ENCODE measurements at regions not wholly inside any gene's neighbourhood (a gene's known extent, or its start where the extent isn't known, plus 50 kb on each side); places are given as distances from the start of the nearest gene placed in this dataset.

GRCh38 chr18:42159146-42159545 is 204.1 kb downstream of the PIK3C3 start:
- intact Hi-C loops (cut with micrococcal nuclease; ENCODE audit: unreplicated experiment) = no loop called here
- DNase-seq = no peak
- TF ChIP-seq EZH2 (IDR thresholded peaks at IDR 0.05; ENCODE audit: low read depth) = no peak
- TF ChIP-seq CTCF (conservative IDR thresholded peaks at IDR 0.05) = no peak
- no peak overlapping the region for H2AFZ ChIP-seq
- CTCF ChIA-PET = no interaction called here
- H3F3A ChIP-seq (ENCODE audit: insufficient read depth, low read depth) = no peaks in the 10 kb centered on the region
- H3K4me1 ChIP-seq (replicated peaks; ENCODE audit: insufficient read depth) = no peaks in the 10 kb centered on the region; the same call in 1 of the 2 replicates
- H3K27ac ChIP-seq = no peak overlapping the region
- H3K9me2 ChIP-seq (ENCODE audit: insufficient read depth) = no peaks in the 10 kb centered on the region
- H4K20me1 ChIP-seq (ENCODE audit: insufficient read depth) = no peaks in the 10 kb centered on the region
- H3K27me3 ChIP-seq (ENCODE audit: insufficient read depth, low read depth) = no peaks in the 10 kb centered on the region
- H3K9me3 ChIP-seq (ENCODE audit: insufficient read depth, low read depth) = no peaks in the 10 kb centered on the region
- H3K4me3 ChIP-seq = no peak overlapping the region
- H3K79me2 ChIP-seq (ENCODE audit: low read depth) = no peaks in the 10 kb centered on the region
- no peak overlapping the region for H3K4me2 ChIP-seq
- BruUV-seq (replicated peaks) = no TSS peak
- no peaks in the 10 kb centered on the region for H3K36me3 ChIP-seq (ENCODE audit: low read depth)
- POLR2A ChIA-PET (ENCODE audit: unreplicated experiment) = no interaction called here

GRCh38 chr18:42163321-42163720 is 208.3 kb downstream of the PIK3C3 start:
- Histone ChIP-seq H3K27ac (no peak overlapping the region), H3K27me3 (ENCODE audit: insufficient read depth, low read depth) (no peaks in the 10 kb centered on the region), H3K9me2 (ENCODE audit: insufficient read depth) (no peaks in the 10 kb centered on the region), H3K79me2 (ENCODE audit: low read depth) (no peaks in the 10 kb centered on the region), H3K36me3 (ENCODE audit: low read depth) (no peaks in the 10 kb centered on the region), H3K4me1 (replicated peaks; ENCODE audit: insufficient read depth) (no peaks in the 10 kb centered on the region), H2AFZ (no peak overlapping the region), H4K20me1 (ENCODE audit: insufficient read depth) (no peaks in the 10 kb centered on the region), H3K4me3 (no peak overlapping the region), H3K9me3 (ENCODE audit: insufficient read depth, low read depth) (no peaks in the 10 kb centered on the region), H3F3A (ENCODE audit: insufficient read depth, low read depth) (no peaks in the 10 kb centered on the region), H3K4me2 (no peak overlapping the region)
- CTCF ChIA-PET = no interaction called here
- no peak for DNase-seq
- POLR2A ChIA-PET (ENCODE audit: unreplicated experiment) = no interaction called here
- no TSS peak for BruUV-seq (replicated peaks)
- no peak for TF ChIP-seq EZH2 (IDR thresholded peaks at IDR 0.05; ENCODE audit: low read depth)
- TF ChIP-seq CTCF (conservative IDR thresholded peaks at IDR 0.05) = no peak
- intact Hi-C loops (cut with micrococcal nuclease; ENCODE audit: unreplicated experiment) = no loop called here

- TF ChIP-seq EZH2 (IDR thresholded peaks at IDR 0.05; ENCODE audit: low read depth) (no peak), CTCF (conservative IDR thresholded peaks at IDR 0.05) (no peak)
- Histone ChIP-seq H3K79me2 (ENCODE audit: low read depth) (no peaks in the 10 kb centered on the region), H3K9me2 (ENCODE audit: insufficient read depth) (no peaks in the 10 kb centered on the region), H3K4me1 (replicated peaks; ENCODE audit: insufficient read depth) (no peaks in the 10 kb centered on the region), H3K4me3 (no peak overlapping the region), H3F3A (ENCODE audit: insufficient read depth, low read depth) (no peaks in the 10 kb centered on the region), H3K4me2 (no peak overlapping the region), H3K27me3 (ENCODE audit: insufficient read depth, low read depth) (no peaks in the 10 kb centered on the region), H3K27ac (no peak overlapping the region), H4K20me1 (ENCODE audit: insufficient read depth) (no peaks in the 10 kb centered on the region), H3K36me3 (ENCODE audit: low read depth) (no peaks in the 10 kb centered on the region), H3K9me3 (ENCODE audit: insufficient read depth, low read depth) (no peaks in the 10 kb centered on the region), H2AFZ (no peak overlapping the region)
- intact Hi-C loops (cut with micrococcal nuclease; ENCODE audit: unreplicated experiment) = no loop called here
- ChIA-PET CTCF (no interaction called here), POLR2A (ENCODE audit: unreplicated experiment) (no interaction called here)
- no peak for DNase-seq
- no TSS peak for BruUV-seq (replicated peaks)
These were observed 209.5 kb downstream of the PIK3C3 start for GRCh38 chr18:42164556-42164955.
